Heart left ventricle (tissue), 13 donors: ENCODE measurements at regions not wholly inside any gene's neighbourhood (a gene's known extent, or its start where the extent isn't known, plus 50 kb on each side); places are given as distances from the start of the nearest gene placed in this dataset.

Experiments used
- POLR2A ChIP-seq, 2 donors: fragments of 450-650 bp; IDR thresholded peaks; one replicate each; pipeline ENCODE4 v1.6.1; 2017; ENCODE audit warnings: antibody characterized with exemption in 2 of 2, mild to moderate bottlenecking in 2 of 2, moderate library complexity in 2 of 2
- TF ChIP-seq, protein P1 (sequence below), 12 donors: fragments of 200-600 bp; sonication (generic) in 4 of 12; IDR thresholded peaks; one replicate each; pipeline versions ENCODE4 v1.5.0 to v1.8.0; 2018 to 2022; ENCODE audit warnings: antibody characterized with exemption in 12 of 12, mild to moderate bottlenecking in 5 of 12
- donor health status: ischemic (EF 13 %, LVEDD 7.1; RV severe dilation, severe dysfunction).
- donor health status: DM: no; HTN: yes; CAD: no.
- donor health status: DM: no; HTN: no; CAD: no.
- donor health status: ischemic (EF 25% LVEDD 6.9; RV normal size, moderate dysfunction).
- donor health status: ischemic (EF 25% LVEDD 5.7; RV mildly dilated, moderate dysfunction).
- donor health status: ischemic (EF 35%, LVEDD 5.7; RV mildly dilated, moderate dysfunction).
- donor health status: nonischemic (EF 11% LVEDD 7.7; RV severe dilation, severe dysfunction).
- donor health status: DM: yes; HTN: yes; CAD: no.
- donor health status: PGD.
- donor health status: ischemic (EF 29% LVEDD 5.4; RV normal size, mild dysfunction).
- donor health status: nonischemic (EF 23%, LVEDD 6.1; RV moderate dilation, normal function).

GRCh38 chr4:107497054-107497453 is 223.0 kb downstream of the PAPSS1 start:
- TF ChIP-seq, protein P1, sequence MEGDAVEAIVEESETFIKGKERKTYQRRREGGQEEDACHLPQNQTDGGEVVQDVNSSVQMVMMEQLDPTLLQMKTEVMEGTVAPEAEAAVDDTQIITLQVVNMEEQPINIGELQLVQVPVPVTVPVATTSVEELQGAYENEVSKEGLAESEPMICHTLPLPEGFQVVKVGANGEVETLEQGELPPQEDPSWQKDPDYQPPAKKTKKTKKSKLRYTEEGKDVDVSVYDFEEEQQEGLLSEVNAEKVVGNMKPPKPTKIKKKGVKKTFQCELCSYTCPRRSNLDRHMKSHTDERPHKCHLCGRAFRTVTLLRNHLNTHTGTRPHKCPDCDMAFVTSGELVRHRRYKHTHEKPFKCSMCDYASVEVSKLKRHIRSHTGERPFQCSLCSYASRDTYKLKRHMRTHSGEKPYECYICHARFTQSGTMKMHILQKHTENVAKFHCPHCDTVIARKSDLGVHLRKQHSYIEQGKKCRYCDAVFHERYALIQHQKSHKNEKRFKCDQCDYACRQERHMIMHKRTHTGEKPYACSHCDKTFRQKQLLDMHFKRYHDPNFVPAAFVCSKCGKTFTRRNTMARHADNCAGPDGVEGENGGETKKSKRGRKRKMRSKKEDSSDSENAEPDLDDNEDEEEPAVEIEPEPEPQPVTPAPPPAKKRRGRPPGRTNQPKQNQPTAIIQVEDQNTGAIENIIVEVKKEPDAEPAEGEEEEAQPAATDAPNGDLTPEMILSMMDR (IDR thresholded peaks at IDR 0.05), result no peak
- no peak for TF ChIP-seq POLR2A (IDR thresholded peaks at IDR 0.05)
